Hepatocyte (in vitro differentiated cells): ENCODE measurements at regions not wholly inside any gene's neighbourhood (a gene's known extent, or its start where the extent isn't known, plus 50 kb on each side); places are given as distances from the start of the nearest gene placed in this dataset.

Experiments
- CTCF ChIP-seq: fragments of 200-600 bp; sonication (generic); IDR thresholded peaks from 2 replicates; pipeline ENCODE4 v1.5.1; 2016; ENCODE audit warnings: antibody characterized with exemption, mild to moderate bottlenecking; ENCODE audit not compliant: poor library complexity
- EZH2 ChIP-seq: fragments of 200-600 bp; sonication (generic); IDR thresholded peaks from 2 replicates; pipeline ENCODE4 v1.6.1; 2016; ENCODE audit warnings: antibody characterized with exemption, mild to moderate bottlenecking, borderline replicate concordance
- EZH2phosphoT487 ChIP-seq: fragments of 200-600 bp; sonication (generic); IDR thresholded peaks from one replicate; pipeline ENCODE4 v1.6.1; 2018; ENCODE audit warnings: antibody characterized with exemption, mild to moderate bottlenecking, low read depth, moderate library complexity; ENCODE audit not compliant: unreplicated experiment, severe bottlenecking

- TF ChIP-seq CTCF (no peak), EZH2 (no peak), EZH2phosphoT487 (no peak)
Observed at GRCh38 chr15:35991386-35991785, 445.4 kb upstream of the DPH6 start.
